Coronary artery (tissue), 2 donors: ENCODE measurements at regions not wholly inside any gene's neighbourhood (a gene's known extent, or its start where the extent isn't known, plus 50 kb on each side); places are given as distances from the start of the nearest gene placed in this dataset.

Source experiments
- DNase-seq: peaks from one replicate; pipeline ENCODE4 v3.0.0-alpha.2; 2017; ENCODE audit warnings: low spot score
- H3K27ac ChIP-seq, 2 donors: fragments of 200-600 bp; sonication (generic); one replicate each; pipeline ENCODE4 v1.5.1; 2016 to 2019
- H3K4me3 ChIP-seq: fragments of 200-600 bp; sonication (generic); 2 replicates; pipeline ENCODE4 v1.5.1; 2016; ENCODE audit warnings: mild to moderate bottlenecking, moderate library complexity
- TF ChIP-seq, protein P1 (sequence below): fragments of 200-600 bp; sonication (generic); IDR thresholded peaks from one replicate; pipeline ENCODE4 v1.5.1; 2019; ENCODE audit warnings: antibody characterized with exemption

- TF ChIP-seq, protein P1, sequence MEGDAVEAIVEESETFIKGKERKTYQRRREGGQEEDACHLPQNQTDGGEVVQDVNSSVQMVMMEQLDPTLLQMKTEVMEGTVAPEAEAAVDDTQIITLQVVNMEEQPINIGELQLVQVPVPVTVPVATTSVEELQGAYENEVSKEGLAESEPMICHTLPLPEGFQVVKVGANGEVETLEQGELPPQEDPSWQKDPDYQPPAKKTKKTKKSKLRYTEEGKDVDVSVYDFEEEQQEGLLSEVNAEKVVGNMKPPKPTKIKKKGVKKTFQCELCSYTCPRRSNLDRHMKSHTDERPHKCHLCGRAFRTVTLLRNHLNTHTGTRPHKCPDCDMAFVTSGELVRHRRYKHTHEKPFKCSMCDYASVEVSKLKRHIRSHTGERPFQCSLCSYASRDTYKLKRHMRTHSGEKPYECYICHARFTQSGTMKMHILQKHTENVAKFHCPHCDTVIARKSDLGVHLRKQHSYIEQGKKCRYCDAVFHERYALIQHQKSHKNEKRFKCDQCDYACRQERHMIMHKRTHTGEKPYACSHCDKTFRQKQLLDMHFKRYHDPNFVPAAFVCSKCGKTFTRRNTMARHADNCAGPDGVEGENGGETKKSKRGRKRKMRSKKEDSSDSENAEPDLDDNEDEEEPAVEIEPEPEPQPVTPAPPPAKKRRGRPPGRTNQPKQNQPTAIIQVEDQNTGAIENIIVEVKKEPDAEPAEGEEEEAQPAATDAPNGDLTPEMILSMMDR: no peak
- peak; percentile 69 for DNase-seq
- Histone ChIP-seq H3K4me3 (no peak overlapping the region), H3K27ac (peak overlapping the region in 1 of 2 donors; percentile 51)
Measured at GRCh38 chr12:4135919-4136605, 137.5 kb upstream of the CCND2 start.

GRCh38 chr12:4134448-4135263 is 138.9 kb upstream of the CCND2 start:
- DNase-seq: no peak
- no peak overlapping the region for H3K4me3 ChIP-seq
- no peak overlapping the region for H3K27ac ChIP-seq
- TF ChIP-seq, protein P1: no peak

- H3K27ac ChIP-seq: no peak overlapping the region
- H3K4me3 ChIP-seq: no peak overlapping the region
- peak; percentile 62 for DNase-seq
- TF ChIP-seq, protein P1: no peak
Measured at GRCh38 chr12:4133636-4134447, 139.7 kb upstream of the CCND2 start.

DNA sequence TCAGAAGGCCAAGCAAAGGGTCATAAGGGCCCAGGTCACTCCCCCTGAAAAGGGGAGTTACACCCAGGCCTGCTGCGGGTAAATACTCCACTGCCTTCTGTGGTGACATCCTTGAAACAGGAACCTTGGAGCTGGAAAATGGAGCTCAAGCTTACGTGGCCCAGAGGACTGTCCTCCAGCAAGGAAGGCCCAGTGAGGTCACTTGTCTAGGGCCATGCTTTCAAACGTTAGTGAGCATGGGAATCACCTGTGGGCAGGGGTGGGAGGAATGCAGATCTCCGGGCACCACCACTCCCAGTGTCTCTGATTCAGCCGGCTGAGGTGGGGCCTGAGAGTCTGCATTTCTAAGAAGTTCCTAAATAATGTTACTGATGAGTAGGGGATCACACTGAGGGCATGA is 140.5 kb upstream of the CCND2 start:
- Histone ChIP-seq H3K27ac (no peak overlapping the region), H3K4me3 (no peak overlapping the region)
- peak; percentile 46 for DNase-seq
- TF ChIP-seq, protein P1: no peak

GRCh38 chr12:4121506-4122020 is 152.0 kb upstream of the CCND2 start:
- TF ChIP-seq, protein P1: no peak
- no peak overlapping the region for H3K4me3 ChIP-seq
- no peak overlapping the region for H3K27ac ChIP-seq
- DNase-seq: peak; percentile 47

DNA sequence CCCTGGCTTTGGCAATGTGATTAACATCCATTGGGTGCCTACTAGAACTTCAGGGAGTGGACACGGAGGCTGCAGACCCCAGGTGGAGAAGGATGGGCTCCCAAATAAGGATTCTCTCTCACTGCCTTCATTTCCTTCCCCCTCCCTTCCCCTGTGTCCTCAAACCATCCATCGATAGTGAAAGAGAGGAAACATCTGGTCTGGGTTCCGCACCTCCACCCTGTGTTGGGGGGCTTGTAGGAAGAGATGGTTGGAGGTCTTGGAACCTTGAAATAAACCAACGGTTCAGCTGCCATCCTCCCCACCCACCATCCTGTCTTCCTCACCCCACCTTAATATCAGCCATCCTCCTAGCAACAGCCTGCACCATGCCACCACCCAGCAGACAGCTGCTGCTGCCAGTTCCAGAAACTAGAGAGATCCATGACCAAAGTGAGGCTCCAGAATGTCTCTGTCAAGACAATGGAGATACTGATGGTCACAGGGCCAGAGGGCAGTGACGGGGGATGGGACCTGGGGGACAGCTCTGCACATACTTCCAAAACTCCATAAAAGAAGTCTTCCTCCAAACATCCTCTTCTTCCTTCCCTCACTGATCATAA is 153.1 kb upstream of the CCND2 start:
- no peak overlapping the region for H3K27ac ChIP-seq
- DNase-seq: peak; percentile 53

More for the DNA sequence above, 153.1 kb upstream of the CCND2 start:
- H3K4me3 ChIP-seq: no peak overlapping the region
- TF ChIP-seq, protein P1: no peak
